ENCODE measurements at regions not wholly inside any gene's neighbourhood (a gene's known extent, or its start where the extent isn't known, plus 50 kb on each side); places are given as distances from the start of the nearest gene placed in this dataset.

DNA sequence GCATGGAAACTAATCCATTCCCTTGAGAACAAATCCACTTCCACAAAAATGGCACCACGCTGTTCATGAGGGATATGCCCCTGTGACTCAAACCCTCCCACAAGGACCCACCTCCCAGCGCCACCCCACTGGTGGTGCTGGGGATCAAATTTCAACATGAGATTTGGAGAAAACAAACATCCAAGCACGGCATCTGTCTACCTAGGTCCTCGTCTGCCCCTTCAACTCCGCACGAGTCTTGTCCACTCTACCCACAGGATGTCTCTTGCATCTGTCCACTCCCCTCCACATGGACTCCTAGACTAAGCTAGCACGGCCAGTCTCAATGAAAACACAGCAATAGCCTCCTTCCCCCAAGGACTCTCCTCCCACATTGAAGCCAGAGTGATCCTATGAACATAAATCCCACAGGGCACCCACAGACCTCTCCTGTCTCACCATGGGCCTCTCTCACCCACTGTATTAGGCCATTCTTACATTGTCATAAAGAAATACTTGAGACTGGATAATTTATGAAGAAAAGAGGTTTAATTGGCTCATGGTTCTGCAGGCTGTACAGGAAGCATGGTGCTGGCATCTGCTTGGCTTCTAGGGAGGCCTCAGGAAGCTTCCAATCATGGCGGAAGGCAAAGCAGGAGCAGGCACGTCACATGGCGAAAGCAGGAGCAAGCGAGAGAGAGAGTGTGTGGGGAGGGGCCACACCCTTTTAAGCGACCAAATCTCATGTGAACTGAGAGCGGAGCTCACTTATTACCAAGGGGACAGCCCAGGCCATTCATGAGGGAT lies 101.4 kb downstream of the TOMM20 start:
- no peak for DNase-seq (ENCODE audit: low read depth, low spot score)

DNA sequence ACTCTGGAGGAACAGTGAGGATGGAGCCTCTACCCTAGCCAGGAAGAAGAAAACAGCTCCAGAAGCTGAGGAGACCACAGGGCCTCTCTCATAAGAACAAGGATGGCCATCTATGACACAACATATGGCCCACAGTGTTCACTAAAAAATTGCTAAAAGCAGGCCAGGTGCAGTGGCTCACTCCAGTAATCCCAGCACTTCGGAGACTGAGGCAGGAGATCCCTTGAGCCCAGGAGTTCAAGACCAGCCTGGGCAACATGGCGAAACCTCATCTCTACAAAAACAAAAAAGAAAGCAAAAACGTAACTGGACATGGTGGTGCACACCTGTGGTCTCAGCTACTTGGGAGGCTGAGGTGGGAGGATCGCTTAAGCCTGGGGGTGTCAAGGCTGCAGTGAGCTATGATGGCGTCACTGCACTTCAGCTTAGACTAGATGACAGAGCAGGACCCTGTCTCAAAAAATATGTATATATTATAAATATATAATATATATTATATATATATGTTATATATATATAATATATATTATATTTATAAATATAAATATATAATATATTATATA lies 103.1 kb downstream of the TOMM20 start:
- DNase-seq (ENCODE audit: low read depth, low spot score) = no peak

DNA sequence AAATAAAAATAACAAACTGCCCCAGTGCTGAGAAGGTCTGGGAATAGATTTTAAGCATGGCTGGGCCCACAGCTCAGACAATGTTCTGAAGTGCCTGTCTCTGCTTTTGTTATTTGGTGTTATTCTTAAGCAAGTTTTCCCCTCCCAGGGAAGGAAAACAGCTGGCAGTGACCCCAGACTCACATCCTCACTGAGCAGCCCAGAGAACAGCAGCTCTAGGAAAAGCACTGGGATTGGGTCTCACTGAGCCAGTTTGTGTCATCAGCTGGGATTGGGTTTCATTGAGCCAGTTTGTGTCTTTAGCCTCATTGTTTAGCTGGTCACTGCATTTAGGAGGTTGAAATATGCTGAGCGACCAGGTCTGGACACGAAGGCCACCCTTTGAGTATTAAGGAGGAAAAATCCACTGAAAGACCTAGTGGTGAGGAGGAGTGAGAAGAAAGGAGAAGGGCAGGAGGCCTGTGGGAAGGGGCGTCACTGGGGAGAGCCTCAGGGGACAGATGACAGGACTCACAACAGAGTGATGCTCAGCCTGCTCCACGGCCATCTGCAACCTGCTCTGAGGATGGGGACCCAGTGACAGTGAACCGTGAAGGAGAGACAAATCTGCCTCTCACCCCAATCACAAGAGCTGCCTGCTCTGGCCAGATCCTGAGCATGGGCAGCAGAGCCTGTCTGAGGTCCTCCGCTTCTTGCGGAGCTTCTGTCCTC lies 103.8 kb downstream of the TOMM20 start:
- DNase-seq (ENCODE audit: low read depth, low spot score) = no peak

DNA sequence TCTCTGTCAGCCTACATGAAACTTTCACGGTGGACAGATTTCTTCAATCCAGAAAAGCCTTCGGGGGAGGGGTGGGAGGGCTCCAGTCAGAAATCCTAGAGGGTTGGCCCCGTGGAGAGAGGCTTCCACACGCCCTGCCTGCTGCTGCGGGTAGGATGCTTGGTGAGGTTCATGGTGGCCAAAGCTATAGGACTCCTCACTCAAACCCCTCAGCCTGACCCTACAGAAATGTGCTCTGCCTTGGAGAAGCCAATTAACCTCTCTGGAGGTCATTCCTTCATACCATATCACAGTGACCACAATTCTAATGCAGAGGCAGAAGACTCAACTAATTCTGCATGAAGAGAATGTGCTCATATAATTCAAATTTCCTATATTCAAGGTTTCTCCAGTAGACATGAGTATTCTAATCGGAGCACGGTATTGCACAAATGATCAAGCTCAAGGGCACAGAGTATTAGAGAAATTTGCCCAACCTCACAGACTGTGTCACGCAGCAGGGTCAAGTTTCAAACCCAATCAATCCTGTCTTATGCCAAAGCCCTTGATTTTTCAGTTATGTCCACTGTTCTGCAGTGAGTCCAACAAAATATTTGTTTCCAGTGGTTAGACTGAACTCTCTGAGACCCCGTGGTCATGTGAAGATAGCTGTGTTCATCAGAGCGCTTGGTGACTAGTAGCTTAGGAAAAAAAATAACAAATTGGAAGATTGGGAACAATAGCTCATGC lies 104.8 kb downstream of the TOMM20 start:
- no peak for DNase-seq (ENCODE audit: low read depth, low spot score)

DNA sequence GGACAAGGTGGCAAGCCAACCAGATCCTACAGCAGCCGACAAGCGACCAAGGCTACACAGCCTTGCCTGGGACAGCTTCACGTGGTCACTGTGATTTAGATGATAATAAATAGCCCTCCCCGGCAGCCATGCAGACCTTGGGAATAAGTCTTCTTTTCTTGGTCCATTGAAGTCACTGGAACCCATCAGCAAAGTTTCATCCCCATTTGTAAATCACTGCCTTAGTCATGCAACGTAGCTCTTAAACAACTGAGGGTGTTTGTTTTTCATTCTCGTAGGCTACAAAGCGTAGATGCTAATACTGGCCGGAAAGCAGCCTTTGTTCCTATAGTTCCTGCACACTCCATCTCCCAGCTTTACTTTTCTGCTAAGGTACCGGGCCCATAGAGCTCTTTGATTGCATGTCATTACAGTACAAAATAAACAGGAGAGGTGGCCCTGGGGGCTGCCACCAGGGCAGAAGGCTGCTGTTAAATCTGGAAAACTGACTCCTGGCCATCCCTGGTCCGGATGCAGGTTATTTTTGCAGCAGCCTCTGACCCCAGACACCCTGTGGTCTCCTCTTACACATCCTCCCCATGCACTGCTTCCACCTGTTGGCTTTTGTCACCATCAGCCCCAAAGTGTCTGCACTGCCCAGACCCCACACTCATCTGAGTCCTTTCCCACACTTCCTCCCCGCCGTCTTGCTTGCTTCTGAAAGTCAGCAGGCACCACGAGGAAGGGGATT lies 105.5 kb downstream of the TOMM20 start:
- DNase-seq (ENCODE audit: low read depth, low spot score) = no peak

DNA sequence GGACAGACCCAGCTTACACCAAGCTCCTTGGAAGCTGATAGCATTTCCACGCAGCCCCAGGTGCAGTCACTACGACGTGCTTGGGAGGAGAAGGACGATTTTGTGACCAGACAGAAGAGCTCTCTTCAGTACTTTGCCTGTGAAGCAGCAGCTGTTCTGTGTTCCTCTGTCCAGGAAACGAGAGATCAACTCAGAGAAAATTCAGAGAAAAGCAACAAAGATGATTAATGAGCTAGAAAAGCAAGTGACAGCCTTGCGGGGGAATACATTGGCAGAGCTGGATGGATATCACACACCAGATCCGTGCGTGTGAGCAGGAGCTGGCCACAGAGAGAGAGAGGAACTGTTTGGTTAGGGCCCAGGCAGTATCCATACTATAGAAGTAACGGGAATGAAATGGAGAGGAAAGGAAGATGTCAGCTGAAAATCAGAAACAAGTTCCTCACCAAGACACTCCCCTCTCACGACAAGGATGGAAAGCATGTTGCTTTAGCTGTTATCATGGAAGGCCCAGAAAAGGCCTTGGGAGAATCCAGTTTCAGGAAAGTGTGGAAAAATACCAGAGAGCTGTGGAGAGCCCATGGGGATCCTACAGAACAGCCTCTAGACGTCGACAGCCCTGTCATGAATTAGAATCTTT lies 106.2 kb downstream of the TOMM20 start:
- no peak for DNase-seq (ENCODE audit: low read depth, low spot score)

DNA sequence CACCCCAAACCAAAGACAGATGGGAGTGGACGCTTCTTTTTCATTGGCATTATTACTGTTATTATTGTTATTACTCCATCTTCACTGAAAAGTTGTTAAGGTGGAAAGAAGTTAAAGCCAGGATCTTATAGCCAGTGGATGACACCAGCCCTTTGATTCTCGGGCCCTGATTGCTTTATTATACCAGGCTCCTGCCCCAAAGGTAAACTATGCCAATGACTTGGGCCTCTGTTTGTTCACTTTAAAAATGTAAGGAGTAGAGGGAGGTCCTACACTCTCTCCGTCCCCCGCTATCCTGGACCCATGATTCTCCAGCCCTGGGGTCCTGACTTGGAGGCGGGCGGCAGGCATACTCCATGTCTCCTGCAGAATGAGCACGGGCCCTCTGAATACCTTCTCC lies 106.8 kb downstream of the TOMM20 start:
- DNase-seq (ENCODE audit: low read depth, low spot score) = no peak

DNA sequence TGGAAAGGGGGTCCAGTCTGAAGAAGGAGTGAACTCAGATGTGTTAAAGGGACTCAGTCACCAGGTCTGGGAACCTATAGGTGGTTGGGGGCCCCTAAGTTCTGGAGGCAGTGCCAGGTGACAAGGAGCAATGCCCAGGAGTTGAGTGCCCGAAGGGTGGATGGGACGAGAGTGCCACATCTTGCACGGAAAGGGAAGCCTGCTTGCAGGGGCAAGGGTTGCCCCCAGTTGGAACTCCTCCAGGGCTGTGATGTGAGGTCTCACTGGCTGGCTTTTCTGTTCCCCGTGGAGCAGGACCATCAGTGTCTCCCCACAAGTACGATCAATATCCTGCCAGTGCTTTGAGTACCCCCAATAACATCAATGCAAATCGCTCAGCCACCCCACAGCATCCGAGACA lies 107.3 kb downstream of the TOMM20 start:
- no peak for DNase-seq (ENCODE audit: low read depth, low spot score)

DNA sequence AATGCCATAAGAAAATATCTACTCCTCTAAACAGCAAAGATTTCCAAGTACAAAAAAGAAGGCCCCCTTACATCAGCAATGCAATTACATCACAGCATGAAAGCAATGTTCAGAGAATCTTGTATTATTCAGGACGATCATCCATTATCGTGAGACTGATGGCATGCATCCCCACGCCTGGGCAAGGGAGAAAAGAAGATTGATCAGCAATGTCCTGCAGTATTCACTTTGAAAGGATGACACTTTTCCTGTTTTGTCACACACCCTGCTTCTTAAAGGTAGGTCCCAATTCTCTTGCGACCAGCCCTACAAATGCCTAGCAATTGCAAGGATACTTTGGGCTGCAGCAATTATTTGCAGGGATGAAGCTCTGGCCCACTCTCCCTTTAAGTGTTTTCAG lies 108.7 kb downstream of the TOMM20 start:
- no peak for DNase-seq (ENCODE audit: low read depth, low spot score)

DNA sequence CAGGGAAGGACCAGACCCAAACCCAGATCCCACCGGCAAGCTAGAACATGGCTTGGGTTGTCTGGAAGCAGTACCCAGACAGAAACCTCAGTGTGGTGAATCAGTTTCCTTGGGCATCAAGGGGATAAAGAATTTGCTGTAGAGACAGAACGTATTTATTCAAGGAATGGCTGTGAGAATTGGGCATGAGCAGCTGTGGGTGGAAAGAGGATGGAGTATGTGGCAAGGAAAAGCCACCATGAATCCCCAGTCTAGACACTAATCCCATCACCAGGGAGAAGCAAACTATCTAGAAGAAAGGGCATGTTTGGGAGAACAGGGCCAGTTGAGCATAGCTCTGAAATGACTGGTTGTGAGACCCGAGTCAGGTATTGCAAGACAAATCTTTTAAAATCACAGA lies 109.2 kb downstream of the TOMM20 start:
- no peak for DNase-seq (ENCODE audit: low read depth, low spot score)

DNA sequence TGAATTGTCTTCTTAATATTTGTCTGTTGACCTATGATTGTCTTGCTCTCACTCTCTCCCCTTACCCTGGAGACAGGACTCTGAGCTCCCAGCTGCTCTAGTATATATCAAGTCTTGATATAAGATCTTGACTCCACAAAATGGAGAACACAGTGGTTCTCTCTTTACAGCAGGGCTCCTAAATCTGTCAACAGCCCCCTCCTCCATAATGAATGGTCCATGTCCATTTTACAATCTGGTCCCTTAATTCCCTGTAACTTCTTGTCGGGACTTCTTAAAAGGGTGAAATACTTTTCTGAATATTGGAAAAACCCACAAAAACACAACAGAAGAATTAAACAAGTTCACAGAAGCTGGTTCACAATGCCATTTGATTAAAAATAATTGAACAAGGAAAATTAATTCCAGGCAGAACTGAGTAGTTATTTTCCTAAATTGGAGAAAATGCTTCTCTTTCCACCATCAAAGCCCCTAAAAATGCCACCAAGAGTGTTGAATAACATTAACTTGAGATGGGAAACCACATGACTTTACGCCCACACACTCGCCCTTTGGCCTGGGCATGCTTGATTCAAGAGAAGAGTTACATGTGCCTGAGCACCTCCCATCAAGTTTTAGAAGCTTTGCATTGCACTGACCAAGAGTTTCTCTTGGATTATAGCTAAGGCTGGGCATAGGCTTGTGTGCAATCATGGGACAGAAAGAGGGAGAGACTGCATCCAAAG lies 109.8 kb downstream of the TOMM20 start:
- no peak for DNase-seq (ENCODE audit: low read depth, low spot score)

DNA sequence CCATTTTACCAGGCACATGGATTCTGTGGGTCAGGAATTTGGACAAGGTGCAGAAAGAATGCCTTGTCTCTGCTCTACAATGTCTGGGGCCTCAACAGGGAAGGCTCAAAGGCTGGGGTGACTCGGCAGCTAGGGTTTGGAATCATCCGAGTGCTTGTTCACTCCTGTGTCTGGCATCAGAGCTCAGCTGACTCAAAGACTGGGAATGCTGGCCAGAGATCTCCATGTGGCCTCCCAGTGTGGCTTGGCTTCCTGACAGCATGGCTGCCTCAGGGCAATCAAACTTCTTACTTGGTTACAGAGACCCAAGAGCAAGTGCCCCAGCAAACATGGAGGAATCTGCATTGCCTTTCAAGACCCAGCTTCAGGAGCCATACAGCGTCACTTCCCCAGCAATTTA lies 110.5 kb downstream of the TOMM20 start:
- DNase-seq (ENCODE audit: low read depth, low spot score) = no peak

DNA sequence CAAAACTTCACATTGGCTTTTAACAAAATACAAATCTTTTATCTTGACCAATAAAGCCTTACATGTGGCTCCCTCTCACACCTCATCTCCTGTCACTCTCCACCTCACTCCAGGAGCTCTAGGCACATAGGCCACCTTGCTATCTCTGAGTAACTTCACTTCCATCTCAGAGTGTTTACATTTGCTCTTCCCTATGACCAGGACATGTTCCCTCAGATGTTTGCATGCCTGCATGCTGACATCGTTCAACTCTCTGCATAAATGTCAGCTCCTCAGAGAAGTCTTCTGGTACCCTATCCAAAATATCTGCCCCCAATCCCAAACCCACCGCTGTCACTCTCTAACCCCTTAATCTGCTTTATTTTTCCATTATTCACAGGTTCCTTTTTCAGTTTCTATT lies 110.9 kb downstream of the TOMM20 start:
- no peak for DNase-seq (ENCODE audit: low read depth, low spot score)

DNA sequence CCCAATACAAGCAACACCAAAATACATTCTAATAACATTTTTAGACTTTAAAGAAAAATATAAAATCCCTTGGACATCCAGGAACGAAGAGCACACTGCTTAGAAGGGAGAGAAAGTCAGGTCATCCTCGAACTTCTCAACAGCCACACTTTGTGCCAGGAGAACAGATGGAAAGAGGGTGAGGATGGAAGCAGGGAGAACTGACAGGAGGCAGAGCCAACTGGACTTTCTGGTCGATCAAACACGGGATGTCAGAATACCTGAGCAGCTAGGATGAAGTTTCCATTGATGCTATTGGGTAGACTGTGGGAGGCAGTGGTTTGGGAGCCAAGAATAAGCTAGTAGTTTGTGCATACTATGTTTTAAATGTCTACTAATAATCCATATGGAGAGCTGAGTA lies 111.4 kb downstream of the TOMM20 start:
- no peak for DNase-seq (ENCODE audit: low read depth, low spot score)

DNA sequence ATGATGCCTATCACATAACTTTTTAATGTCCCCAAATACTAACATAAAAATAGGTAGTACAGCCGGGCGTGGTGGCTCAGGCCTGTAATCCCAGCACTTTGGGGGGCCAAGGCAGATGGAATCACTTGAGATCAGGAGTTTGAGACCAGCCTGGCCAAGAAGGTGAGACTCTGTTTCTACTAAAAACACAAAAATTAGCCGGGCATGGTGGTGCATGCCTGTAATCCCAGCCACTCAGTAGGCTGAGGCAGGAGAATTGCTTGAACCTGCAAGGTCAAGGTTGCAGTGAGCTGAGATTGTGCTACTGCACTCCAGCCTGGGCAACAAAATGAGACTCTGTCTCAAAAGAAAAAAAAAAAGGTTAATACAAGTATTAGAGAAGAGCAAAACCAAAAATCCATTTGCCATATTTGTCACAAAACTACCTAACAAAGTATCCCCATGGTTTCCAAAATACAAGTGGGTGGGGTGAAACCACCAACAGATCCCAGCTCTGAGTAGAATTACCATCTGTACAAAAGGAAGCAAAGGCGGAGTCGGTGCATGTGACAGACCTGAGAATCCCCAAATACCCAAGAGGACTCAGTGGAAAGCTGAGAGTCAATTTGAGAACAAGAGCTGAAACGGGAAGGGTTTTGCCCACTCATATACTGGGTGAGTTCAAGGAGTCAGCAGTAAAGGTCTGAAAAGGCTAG lies 113.2 kb downstream of the TOMM20 start:
- no peak for DNase-seq (ENCODE audit: low read depth, low spot score)

DNA sequence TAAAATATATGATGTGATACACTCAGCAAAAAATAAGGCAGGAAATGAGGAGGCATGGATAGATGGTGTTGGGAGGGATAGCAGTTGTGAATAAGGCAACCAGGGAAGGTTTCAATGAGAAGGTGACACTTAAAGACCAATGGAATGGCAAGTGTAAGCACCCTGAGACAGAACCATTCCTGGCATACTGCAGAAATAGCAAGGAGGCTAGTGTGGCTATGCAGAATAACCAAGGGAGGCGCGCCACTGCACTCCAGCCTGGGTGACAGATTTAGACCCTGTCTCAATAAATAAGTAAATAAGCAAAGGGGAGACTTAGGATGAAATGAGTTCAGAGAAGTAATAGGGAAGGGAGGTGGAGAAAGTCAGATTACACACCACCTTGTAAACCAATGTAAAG lies 113.9 kb downstream of the TOMM20 start:
- DNase-seq (ENCODE audit: low read depth, low spot score) = no peak

DNA sequence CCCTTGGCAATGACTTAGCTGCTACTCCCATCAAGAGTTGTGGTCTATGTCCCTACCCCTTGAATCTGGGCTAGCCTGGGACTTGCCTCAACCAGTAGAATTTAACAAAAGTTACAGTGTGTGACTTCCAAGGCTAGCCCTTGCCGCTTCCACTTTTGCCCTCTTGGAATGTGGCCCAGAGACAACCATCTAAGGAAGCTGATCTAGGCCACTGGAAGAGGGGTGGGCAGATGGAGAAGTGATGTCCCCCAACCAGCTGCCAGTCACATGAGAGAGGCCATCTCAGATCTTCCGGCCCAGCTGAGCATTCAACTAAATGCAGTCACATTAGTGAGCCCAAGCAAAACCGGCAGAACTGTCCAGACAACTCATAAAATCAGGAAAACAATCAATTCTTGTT lies 115.1 kb downstream of the TOMM20 start:
- DNase-seq (ENCODE audit: low read depth, low spot score) = no peak

DNA sequence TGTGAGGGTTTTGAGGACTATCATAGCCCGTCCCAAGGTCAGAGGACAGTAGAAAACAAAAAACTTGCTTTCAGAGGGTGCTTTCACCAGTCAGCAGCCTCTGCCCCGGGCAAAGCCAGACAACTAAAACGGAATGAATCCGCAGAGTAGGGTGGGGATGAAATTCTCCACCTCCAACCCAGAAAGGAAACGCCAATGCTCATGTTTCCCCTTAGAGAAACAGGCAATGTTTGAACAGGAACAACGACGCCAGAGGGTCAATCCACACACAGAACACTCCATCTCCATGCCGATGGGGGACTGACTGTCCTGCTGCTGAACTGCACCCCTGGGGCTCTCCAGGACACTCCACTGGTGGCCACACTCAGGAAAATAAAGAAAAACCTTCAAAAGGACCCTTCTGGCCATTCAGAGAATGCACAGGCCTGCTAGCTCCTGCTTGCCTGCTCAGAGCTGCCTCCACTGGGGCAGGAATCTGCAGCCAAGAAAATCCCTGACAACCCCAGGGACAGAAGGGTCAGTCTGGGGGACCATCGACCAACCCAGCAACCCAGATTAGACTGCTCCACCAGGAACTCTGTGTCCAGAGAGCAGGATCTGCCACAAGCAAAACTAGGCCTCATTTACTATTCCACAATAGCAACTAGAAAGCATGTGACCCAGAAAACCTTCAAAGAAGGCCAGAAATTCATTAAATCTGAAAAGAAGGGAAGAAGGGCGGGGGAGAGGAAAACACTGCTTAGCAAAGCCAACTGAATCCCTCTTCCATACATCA lies 116.0 kb downstream of the TOMM20 start:
- DNase-seq (ENCODE audit: low read depth, low spot score) = no peak

Measured in pulmonary artery endothelial cell (primary cell).